Ecto neural progenitor cell (in vitro differentiated cells): ENCODE measurements at regions not wholly inside any gene's neighbourhood (a gene's known extent, or its start where the extent isn't known, plus 50 kb on each side); places are given as distances from the start of the nearest gene placed in this dataset.
"Not testable (repeated sequence)": the region's sequence is repeated elsewhere in the genome, so short reads cannot be mapped to it uniquely, and the experiment has no call there.

Experiments used
- DNase-seq: peaks from one replicate; pipeline ENCODE4 v3.0.0-alpha.2; 2018; ENCODE audit warnings: low spot score

DNA sequence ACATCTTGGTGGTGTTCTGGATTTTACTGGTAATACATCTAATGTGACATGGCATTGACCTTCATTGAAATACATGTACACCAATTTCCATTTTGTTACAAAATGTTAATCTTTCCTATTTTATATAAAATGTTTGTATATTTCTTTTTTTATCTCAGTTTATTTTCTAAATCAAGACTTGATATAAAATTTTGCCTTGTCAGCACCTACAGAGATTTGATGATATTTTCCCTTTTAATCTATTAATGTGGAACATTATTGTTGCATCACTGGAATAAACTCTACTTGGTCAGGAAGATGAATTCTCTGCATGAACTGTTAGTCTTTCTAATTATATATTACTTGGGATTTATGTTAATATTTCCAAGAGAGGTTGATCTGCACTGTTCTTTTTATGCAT is 294.0 kb upstream of the ETAA1 start:
- DNase-seq, result no peak

DNA sequence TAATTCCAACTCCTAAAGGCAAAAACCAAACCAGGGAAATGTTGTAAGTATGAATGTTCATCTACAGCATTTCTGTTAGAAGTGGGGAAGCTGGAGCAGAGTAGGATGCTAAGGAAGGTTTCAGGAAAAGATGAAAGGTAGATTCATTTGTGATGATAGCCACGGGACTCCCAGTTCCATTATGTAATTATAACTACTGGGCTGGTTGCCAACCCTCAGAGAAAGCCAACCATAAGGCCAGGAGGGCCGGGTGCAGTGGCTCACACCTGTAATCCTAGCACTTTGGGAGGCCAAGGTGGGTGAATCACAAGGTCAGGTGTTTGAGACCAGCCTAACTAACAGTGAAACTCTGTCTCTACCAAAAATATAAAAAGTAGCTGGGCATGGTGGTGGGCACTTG is 288.9 kb upstream of the ETAA1 start:
- DNase-seq, result no peak

DNA sequence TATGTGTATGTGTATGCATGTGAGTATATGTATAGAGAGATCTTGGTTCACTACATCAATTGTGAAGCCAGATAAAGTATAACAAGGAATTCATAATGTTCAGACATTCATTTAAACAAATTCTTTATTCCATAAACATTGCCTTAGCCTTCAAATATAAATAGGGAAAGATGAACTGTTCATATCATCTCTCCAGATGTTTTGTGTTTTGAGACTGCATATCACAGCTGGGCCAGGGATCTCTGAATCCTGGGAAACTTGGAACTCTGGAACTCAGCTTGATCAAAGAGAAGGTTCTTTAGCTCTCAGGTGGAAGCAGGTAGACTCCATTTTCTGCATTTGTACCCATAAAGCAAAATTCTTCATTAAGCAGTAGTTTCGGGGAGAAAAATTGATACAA is 272.6 kb upstream of the ETAA1 start:
- no peak for DNase-seq

DNA sequence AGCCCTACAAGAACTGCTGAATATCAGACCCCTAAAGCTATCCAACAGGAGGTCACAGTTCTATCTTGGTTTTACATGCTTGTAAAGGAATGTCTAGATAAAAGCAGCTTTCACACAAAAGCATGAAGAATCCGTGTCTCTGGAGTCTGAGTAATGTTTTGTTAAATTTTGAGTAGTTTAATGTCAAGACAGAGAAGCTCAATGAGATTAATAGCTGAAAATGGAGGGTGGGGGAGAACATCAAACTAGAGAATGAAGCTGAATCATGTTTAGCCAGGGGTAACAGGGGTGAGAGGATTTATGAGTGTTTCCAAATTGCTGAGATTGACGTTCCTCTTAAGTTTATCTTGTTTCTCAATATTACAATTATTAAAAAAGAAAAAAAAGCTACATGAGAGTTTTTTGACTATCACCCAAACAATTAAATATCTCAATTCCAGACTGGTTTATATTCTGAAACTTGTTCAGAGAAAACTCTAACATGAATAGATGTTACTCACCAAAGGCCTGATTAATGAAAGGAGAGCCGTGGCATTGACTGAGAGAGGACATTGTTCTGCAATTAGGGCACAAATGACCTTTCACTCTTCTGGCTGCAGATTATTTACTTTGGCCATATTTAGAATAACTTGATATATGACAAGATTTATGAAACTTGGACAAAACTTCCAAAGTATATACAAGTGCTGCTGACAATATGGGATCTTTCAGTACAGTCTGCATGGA is 266.4 kb upstream of the ETAA1 start:
- DNase-seq, result no peak

DNA sequence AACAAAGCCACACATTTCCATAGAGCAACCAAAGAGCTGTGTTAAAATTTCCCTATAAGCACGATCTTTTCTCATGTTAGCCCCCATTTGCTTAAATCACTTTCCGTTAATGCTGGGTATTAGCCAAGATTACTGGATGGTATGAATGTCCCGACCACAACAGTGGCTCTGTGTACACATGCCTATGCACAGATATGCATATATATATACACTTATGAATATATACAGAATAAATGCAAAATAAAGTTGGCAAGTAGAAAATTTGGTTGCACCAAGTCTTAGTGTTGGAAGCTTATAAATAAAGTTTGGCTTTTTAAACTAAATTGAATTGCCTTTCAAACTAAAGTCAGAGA is 265.9 kb upstream of the ETAA1 start:
- no peak for DNase-seq

DNA sequence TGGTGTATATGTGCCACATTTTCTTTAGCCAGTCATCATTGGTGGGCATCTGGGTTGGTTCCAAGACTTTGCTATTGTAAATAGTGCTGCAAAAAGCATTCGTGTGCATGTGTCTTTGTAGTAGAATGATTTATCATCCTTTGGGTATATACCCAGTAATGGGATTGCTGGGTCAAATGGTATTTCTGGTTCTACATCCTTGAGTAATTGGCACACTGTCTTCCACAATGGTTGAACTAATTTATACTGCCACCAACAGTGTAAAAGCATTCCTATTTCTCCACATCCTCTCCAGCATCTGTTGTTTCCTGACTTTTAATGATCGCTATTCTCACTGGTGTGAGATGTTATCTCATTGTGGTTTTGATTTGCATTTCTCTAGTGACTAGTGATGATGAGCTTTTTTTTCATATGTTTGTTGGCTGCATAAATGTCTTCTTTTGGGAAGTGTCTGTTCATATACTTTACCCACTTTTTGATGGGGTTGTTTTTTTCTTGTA is 264.6 kb upstream of the ETAA1 start:
- not testable (repeated sequence) for DNase-seq

DNA sequence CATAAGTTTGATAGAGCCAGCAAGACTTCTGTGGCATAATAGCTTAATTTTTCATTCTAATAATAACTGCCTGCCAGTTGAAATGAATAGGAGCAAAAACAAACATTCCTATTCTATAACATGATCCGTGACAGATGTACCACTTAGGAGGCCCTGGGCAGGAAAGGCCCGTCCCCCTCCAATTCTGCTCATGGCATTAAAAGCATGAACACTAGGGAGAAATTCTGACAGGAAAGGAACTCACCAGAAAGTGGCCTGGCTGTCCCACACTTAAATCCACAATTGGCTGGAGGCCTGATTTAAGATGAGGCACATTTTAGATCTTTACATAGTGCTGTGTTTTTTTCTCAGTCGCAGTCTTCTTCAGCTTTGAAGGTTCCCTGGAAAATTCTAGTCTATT is 261.9 kb upstream of the ETAA1 start:
- no peak for DNase-seq

DNA sequence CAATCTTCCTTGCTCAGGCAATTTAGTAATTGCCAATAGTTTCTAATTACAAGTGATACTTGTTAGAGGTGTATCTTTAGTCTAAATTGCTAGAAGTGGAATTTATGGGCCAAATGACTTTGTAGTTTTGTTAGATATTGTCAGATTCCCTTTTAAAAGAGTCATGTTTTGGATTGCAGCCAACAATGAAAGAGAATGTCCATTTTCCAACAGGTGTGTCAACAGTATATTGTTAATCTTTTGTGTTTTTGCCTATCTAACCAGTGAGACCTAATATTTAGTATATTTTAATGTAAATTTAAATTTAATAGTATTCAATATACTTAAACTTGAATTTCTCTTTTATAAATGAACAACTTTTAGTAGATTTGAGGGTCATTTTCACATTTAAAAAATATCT is 259.4 kb upstream of the ETAA1 start:
- DNase-seq, result no peak

DNA sequence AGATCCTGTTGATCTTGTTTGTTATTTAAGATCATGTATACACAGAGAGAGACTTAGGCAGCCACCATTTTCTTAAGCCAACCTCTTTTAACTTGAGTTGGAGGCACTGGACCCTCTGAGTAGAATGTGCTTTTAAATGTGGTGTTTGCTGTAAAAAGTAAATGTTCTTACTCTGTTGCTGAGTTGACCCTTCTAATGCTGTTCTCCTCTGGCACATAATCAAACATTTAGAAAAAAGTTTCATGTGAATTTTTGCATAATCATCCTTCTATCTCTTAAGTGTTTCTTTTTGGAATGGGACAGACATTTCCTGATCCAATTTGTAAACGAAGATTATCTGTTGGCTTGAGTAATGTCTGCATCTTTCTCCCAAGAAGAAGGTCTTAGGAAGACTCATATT is 255.1 kb upstream of the ETAA1 start:
- DNase-seq, result no peak

DNA sequence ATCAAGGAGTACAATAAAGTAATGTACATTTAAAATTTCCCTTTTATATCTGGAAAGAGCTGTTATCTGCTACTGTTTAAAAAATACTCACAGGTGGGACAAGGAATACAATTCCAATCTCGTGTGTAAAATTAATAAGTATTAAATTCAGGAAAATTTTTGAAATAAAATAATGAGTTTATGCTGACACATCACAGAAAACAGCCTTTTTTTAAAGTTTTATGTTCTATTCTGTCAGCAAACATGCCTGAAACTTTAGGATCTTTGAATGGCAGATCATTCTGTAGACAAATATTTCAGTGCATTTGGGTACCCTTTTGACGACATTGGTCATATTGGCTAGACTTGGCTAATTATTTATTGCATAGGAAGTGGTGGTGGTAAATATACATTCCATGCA is 254.4 kb upstream of the ETAA1 start:
- DNase-seq, result no peak

DNA sequence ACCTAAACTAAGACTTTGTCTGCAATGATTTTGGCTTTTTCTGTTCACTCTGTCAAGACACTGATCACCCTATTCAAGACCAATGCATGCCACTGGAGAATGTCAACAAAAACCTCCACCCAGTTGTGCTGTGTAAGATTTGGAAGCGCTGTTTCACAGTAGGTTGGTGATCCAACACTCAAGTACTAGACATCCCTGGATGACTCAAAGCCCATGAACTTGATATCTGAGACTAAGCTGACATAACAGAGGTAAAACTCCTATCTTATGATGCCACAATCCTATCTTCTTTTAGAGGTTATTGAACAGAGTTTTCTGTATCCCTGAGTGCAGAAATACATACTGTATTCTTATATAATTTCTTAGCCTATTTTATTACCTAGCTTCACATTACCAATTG is 251.3 kb upstream of the ETAA1 start:
- DNase-seq, result no peak

DNA sequence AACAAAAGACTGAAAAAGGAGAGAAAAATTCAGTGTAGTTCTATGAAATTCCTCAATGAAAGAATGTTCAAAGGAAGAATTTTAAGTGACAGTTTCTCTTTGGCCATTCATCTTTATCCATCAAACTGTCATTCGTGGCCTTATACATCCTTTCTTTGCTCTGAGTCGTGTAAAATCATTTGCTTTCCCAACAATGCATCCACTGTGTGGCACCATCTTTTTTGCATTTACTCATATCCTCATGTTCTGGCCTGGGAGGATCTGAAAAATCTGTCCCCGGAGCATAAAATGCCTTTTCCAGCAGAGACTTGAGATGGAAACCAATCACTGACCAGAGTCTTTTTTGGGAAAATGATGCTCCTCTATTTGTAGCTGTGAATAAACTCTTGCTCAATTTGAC is 240.3 kb upstream of the ETAA1 start:
- DNase-seq, result no peak

DNA sequence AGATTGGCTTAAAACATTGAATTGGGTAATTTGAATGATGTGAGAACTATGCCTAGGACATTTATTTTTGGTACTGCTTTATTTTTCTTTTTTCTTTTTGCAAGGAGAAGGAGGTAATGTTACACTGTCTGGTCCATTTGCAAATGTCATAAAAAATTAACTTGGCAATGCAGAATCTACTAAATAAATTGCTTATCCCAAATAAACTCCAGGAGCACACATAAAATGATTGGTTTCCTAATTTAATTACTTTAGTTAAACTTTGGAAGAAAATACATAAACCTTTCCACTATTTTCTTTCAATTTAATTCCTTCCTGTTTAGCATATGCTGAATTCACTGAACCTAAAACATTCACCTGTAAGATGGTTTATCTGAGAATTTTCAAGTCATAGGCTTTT is 238.4 kb upstream of the ETAA1 start:
- no peak for DNase-seq

DNA sequence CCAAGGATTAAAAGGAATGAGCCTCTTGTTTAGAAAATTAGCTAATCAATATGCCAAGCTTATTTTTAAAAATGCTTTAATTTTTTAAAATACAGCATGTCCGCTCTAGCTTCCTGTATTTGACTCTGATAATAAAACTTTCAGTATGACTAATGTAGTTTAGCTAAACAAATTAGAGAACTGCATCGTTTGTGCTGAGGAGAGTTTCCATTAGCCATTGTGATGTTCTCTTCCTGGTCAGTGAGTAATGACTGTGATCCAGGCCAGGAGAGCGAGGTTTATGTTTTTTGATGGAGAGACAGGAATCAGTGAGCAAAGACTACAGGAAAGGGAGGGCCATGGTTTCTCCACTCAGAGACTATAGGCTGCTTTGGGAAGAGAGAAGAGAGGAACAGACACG is 237.2 kb upstream of the ETAA1 start:
- DNase-seq, result no peak

DNA sequence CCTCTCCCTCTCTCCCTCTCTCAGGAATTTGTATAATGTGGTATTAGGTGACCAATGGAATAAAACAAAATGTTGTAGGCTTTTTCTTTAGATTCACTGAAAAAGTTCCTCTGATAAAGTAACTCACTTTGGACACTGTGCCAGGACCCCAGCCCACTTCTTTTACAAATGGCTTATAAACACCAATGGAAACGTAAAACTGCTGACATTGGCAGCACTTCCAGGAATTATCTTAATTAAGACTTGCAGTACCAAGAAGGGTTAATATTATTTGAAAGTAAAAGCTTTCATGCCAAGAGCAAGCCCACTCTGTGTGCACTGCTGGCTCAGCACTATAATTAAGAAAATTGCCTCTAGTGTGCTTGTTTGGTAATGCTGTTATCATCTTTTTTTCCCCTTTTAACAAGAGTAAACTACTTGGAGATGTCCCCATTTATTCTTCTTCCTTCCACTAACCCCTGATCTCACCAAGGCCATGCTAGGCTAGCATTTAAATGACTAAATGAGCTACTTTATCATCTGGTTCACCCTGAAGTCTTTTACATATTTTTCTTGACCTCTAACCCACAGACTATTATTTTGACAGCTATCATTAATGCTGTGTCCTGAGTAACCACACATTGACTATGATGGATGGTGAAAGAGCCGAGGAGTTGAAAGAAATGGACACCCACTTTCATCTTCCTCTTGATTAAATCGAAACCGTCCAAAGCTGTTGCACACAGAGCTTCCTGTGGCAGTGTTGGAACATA is 232.2 kb upstream of the ETAA1 start:
- no peak for DNase-seq

DNA sequence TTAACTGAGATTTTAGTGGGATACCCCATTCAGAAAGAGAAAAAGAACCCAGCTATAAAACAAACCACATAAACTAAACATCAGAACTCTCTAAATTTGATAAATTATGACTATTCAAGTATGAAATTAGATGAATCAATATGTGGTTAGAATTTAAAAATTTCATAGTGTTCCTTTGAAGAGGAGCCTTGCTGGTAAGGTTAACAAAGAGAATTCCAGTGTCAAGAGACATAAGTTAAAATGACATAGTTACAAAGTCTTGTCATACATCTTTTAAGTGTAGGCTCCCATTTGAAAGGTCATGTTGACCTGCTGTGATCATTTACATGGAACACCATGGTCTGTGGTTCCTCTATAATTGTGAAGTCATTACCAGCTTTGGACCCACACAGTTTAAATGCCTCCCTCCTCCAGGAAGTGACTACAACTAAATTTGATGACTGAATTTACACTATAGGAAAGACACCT is 231.6 kb upstream of the ETAA1 start:
- DNase-seq, result no peak

DNA sequence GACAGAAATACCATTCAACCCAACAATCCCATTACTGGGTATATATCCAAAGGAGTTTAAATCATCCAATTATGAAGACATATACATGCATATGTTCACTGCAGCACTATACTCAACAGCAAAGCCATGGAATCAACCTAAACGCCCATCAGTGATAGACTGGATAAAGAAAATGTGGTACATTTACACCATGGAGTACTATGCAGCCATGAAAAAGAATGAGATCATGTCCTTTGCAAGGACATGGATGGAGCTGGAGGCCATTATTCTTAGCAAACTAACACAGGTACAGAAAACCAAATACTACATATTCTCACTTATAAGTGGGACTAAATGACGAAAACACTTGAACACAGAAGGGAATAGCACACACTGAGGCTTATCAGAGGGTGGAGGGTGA is 230.6 kb upstream of the ETAA1 start:
- DNase-seq, result not testable (repeated sequence)

DNA sequence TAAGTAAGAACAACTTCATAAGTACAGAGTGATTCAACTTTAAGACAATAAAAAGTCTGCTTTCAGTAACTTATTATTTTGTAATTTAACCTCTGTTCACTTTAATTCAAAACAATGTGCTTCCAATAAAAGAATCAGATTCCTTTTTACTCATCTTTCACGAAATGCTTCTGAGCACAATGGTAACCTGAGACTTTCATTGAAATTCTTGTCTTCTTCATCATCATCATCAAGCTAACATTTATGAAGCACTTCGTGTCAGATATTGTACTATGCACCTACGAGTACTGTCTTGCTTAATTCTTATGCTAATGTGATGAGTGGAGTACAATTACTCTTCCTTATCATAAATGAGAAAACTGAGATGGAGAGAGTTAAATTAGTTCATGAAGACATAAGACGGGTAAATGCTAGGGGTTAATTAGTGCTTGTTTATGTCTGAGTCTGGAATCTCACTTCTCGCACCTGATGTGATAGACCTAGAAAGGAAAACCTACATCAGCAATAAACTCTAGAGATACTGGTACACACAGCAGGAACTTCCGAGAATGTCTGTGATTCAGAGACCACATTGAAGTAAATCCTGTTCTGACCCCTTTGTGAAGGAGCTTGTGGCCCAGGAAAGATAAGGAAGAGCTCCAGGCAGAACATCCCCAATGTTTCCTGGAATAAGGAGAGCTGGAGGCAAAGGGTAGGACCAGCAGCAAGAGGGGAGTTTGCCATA is 227.6 kb upstream of the ETAA1 start:
- DNase-seq, result no peak

DNA sequence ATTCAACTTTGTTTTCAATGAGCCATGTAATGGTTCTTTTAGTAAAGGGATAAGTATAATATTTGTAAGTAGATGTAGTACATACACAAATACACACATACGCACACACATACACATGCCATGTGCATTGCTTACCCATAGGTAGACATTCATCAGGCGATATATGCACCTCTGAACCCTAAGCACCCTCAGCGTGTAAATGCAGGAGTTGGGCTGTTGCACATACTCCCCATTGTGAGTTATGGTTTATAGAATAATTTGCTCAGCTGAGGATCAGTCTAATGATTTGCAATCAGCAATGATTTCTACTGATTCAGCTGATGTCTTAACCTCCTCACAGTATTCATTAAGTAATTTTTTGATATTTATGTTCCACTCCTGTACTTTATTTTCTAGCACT is 217.6 kb upstream of the ETAA1 start:
- no peak for DNase-seq

DNA sequence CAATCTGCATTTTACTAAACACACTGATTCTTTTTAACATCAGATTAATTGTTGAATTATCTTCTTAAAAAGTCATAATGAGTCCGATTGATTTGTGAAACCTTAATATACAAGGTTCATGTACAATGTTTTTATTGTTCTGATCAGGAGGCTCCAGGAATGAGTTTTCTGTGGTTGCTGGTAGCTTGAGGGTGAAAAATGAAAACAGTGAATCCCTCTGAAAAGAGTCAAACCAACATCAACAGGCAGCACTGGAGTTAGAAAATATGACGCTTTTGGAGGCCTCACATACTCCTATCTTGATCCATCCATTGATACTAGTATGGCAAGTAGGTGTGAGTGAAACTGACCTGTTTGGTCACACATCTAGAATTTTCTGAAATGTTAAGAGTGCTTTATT is 216.3 kb upstream of the ETAA1 start:
- no peak for DNase-seq

DNA sequence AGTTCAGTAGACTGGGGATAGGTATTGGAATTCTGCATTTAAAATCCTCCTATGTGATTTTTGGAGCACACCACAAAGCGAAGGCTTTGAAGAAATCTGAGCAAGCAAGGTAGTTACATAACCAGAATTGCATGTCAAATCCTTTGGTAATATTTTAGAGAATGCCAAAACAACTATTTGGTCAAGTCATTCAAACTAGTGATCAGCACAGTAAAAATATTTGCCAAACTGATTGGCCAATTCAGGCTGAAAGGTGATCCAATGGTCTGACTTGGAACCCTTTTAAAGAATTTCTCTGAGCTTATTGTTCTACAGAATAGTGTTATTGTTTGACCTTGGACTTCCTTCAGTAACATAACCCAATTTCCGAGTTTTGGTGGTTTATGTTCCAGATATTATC is 214.2 kb upstream of the ETAA1 start:
- no peak for DNase-seq

DNA sequence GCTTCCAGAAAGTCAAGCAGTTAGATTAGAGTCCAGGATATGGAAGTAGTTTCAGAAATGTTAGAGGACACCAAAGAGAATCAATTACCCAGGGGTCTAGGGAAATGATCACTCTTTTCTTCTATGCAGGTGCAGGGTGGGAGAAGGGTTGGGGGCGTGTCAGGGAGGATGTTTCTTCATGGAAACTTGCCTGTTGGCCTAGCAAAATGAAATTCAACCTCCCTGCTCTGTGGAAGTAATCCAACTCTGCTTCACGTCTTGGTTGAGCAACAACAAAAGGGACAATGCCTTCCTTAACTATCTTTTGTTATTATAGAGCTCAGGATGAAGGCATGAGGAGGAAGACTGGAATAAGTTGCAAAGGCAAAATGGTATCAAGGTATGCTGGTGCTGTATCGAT is 210.8 kb upstream of the ETAA1 start:
- DNase-seq, result no peak

DNA sequence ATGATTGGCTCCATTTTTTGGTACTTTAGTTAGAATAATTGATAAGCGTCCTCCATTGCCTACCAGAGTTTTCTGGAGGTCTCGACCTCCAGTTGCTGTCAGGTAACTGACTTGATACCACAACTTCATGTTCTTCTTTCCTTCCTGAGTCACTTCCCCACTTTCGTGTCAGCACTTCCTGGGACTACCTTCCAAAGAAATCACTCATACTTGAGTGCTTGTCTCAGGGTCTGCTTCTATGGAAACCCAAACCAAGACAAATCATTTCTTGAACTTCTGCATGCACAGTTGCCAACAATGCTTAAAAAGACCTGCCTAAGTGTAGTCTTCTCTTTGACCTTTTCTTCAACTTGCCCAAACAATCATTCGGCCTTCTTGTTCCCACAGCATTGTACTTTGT is 210.3 kb upstream of the ETAA1 start:
- DNase-seq, result no peak
